Hematopoietic multipotent progenitor cell treated with erythropoietin and hydrocortisone succinate and interleukin-3 and kit ligand, for 4 days (in vitro differentiated cells): ENCODE measurements at regions not wholly inside any gene's neighbourhood (a gene's known extent, or its start where the extent isn't known, plus 50 kb on each side); places are given as distances from the start of the nearest gene placed in this dataset.

ENCODE experiments used
- DNase-seq: peaks from one replicate; pipeline ENCODE4 v3.0.0-alpha.2; 2015

- peak; percentile 1 for DNase-seq
These were observed 1324.0 kb upstream of the USP15 start for GRCh38 chr12:60935981-60936761.

DNA sequence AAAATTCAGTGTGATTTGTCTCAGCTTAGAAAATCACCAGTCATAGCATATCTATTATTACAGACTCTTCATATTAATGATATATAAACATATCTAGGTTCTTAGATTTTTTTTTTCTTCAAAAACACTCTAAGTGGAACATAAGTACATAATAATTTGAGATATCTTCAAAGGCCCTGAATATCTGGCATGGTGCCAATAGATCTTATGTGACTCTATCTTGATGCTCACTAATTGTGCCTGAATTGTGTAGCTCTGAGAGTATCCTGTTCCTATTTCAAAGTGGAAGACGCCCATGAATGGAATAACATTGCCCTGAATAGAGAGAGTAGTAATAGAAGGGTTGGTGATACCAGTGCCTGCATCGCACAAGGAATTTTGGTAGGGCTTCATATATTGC, 1312.7 kb upstream of the USP15 start:
- DNase-seq: peak; percentile 4

DNA sequence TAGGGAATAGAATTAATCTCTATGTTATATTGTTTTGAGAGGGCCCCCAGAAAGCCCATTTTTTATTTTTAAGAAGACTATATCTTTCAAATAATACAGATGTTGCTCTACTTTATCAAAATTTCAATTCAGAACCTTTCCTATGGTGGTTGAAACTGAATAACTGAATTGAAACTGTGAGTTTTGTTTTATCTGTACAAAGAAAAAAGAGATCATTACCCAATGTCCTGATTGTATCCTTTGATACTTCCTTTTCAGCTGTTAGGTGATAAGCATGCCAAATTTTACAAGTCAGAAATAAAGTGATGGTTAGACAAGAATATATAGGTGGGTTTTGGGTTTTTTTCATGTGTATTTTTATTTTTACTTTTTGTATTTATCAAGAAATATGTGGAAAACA, 1293.1 kb upstream of the USP15 start:
- no peak for DNase-seq

DNA sequence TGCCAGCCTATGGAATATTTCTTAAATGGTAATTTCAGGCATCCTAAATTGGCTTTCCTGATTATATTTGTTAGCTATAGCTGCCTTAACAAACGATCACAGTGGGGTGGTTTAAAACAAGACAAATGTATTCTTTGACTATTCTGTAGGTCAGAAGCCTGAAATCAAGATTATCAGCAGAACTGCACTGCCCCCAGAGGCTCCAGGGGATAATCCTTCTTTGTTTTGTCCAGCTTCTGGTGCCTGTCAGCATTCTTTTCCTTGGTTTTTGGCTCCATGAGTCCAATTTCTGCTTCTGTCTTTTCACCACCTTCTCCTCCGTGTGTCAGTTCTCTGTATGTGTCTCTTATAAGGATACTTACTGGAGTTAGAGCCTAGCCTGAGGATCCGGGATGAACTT, 1282.2 kb upstream of the USP15 start:
- DNase-seq: peak; percentile 10

DNA sequence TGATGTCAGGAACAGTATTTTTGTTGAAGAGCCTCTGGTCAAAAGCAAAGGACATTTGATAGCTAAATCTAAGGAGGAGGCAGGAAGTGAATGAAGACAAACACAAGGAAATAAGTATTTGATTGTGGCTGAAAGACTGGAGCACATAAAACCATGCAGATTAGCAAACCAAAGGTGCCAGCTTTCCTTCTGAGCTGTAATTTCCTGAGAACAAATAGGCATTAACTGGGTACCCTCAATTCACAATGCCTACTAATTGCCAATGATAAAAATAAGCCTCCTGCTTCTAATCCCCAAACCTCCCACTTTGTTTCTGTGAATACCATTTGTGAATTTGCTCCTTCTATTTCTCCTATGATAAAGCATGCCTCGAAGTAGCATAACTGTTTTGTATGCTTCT, 1279.6 kb upstream of the USP15 start:
- DNase-seq: no peak

- DNase-seq: no peak
These were observed 1278.7 kb upstream of the USP15 start for GRCh38 chr12:60981473-60981872.

DNA sequence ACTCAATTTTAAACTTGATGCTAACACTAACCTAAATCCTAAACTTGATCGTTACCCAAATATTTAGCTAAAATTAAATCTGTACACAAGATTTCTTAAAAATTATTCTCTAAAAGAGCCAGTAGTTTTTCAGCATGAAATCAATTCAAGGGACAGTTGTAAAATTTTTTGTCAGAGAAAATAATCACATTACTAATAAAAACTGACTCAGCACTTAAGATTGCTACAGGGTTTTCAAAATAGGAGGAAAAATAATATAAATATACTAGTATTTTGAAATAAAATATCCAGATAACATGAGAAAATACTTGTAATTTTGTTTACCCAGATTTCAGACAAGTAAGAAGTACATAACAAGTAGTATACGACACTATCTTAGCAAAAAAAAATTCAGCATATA, 1268.1 kb upstream of the USP15 start:
- no peak for DNase-seq

DNA sequence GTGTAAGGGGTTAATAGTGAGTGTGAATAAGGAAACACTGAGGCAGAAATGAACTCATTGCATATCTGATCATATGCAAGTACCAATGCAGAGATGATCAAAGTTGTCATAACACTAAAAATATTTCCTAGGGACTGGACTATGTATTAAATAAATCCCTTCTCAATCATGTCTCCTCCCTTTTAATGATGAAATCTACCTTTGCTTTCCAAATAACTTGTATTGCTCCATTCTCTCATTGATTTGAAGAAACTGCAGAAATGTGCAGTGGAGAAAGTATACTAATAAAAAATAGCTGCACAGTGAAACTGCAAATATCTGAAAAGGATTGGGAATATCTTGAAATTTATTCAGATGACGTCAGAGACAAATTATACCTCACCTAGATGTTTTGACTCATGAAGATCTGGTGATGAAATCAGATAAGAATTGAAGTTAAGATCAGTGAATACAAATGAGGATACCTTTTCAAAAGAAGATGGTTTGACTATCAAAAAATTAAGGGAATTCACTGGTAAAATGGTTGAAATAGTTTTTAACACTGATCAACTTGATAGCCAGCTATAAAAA, 1264.9 kb upstream of the USP15 start:
- no peak for DNase-seq

DNA sequence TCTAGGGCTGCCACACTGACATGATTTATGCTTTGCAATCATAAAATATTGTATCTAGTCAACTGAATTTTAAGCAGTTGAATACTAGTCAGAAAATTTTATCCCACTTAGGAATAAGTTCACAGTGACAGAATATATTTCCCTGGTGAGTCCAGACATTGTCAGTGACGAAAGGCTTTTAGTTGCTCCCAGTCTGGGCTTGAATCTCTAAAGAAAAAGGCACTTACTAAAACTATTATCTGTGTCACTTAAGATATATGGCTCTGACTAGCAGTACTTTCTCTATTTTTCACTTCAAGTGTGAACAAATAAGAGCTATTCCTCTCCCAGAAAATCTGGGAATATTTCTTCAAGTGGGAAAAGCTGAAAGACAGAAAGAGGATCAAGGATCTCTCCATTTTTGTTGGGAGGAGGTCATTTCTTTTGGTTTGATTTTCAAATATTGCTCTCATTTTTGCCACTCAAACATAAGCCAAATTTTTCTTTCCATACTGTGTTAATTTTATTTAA, 1262.3 kb upstream of the USP15 start:
- no peak for DNase-seq

GRCh38 chr12:61009192-61009591, 1251.0 kb upstream of the USP15 start:
- DNase-seq: no peak

- peak; percentile 2 for DNase-seq
These were observed 1248.3 kb upstream of the USP15 start for GRCh38 chr12:61011767-61012423.

- peak; percentile 20 for DNase-seq
These were observed 1241.6 kb upstream of the USP15 start for GRCh38 chr12:61018571-61018970.

DNA sequence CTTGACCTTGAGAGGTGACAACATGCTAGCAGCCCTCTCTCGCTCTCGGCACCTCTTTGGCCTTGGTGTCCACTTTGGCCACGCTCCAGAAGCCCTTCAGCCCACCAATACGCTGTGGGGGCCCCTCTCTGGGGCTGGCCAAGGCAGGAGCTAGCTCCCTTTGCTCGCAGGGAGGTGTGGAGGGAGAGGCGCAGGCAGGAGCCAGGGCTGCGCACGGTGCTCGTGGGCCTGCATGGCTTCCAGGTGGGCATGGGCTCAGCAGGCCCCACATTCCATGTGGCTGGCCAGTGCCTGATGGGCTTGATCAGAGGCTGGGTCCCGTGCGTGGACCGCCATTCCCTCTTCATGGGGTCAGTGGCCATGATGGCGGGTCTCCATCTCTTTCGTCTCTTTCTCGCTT, 1237.0 kb upstream of the USP15 start:
- no peak for DNase-seq

DNA sequence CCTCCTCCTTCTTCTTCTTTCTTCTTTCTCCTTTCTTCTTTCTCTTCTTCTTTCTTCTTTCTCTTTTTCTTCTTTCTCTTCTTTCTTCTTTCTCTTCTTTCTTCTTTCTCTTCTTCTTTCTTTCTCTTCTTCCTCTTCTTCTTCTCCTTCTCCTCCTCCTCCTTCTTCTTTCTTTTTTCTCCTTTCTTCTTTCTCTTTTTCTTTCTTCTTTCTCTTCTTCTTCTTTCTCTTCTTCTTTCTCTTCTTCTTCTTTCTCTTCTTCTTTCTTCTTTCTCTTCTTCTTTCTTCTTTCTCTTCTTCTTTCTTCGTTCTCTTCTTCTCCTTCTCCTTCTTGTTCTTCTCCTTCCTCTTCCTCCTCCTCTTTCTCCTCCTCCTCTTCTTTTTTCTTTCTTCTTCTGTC, 1230.7 kb upstream of the USP15 start:
- DNase-seq: no peak

DNA sequence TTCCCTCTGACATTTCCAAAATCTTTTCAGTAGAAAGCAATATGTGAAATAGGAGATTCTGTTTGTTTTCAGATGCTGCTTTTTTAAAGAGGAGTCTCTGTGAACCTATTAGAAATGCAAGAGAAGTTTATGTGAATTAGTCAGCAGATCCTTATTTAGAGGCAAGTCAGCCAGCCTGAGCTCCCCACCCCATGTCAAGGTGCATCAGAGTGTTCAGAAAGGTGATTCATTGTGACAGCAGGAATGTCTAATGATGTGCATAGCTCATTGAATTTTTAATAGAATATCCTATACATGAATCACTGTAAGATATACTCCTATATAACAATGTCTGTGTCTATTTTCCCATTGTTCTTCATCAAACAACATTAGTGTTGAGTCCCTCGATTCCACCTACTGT, 1222.4 kb upstream of the USP15 start:
- DNase-seq: no peak

DNA sequence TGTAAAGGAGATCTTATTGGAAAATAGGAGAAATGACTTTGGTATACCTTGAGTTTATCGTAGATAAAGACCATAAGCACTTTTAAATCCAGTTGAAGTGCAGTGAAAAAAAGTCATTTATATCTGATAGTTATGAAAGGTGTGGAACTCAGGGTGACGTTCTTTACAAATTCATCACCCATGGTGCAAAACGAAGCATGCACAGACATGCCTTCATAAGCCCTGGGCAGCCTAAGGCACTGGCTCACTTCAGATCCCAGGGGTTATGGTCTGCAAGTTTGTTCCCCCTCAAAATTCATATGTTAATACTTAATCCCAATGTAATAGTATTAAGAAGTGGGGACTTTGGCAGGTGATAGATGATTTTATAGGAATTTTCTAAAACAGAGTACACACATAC, 1216.4 kb upstream of the USP15 start:
- DNase-seq: no peak

- DNase-seq: no peak
These were observed 1215.4 kb upstream of the USP15 start for GRCh38 chr12:61044766-61045165.

GRCh38 chr12:61070640-61071414, 1189.4 kb upstream of the USP15 start:
- no peak for DNase-seq

DNA sequence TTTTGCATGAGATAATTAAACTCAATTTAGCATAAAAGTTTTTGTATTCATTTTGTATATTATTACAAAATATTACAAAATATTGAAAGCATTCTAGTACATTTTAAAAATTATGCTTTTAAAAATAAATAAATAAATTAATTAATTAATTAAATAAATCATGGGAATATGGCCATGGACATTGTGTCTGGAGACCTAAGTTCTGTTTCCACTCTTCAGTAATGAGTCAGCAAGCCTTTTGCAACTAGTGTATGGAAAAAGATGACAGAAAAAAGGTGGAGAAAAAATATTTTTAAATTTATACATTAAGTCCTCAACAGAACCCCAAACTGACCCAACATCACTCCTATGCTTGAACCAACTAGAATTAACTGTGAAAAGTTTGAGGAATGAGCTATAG, 1187.5 kb upstream of the USP15 start:
- no peak for DNase-seq

DNA sequence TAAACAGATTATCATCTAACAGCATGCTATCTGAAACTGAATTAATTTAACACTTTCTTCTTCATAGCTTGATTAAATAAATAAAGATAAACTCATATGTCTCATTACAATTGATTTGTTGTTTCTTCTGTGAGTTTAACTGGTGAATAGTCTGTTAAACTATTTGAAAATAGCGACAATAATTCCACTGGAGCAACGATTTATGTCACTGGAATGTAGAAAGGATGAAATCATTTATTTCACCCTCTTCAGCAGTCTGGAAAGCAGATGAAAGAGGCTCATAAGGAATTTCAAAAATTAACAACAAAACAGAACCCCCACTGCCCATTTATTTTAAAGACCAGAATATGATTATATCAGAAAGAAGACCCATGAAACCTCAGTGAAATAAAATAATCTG, 1165.1 kb upstream of the USP15 start:
- no peak for DNase-seq

- DNase-seq: no peak
These were observed 1162.1 kb upstream of the USP15 start for GRCh38 chr12:61098031-61098580.

- no peak for DNase-seq
These were observed 1153.1 kb upstream of the USP15 start for GRCh38 chr12:61107118-61107517.

GRCh38 chr12:61111218-61111617, 1149.0 kb upstream of the USP15 start:
- no peak for DNase-seq
